HepG2 (cell line): ENCODE measurements at regions not wholly inside any gene's neighbourhood (a gene's known extent, or its start where the extent isn't known, plus 50 kb on each side); places are given as distances from the start of the nearest gene placed in this dataset.

Experiments used
- ATAC-seq: fragments of 200-7000 bp; cut with Tn5 transposase; 3 replicates; pipeline ENCODE4 v1.9.1; 2020; ENCODE audit warnings: mild to moderate bottlenecking, moderate library complexity
- BruUV-seq: library from RNA; stranded (reverse); fragments of 400-500 nt; replicated peaks from 2 replicates; lab custom pipeline; 2021; lab: Mats Ljungman, UMichigan
- CTCF ChIA-PET: fragments of 300-600 bp; formaldehyde crosslinking; extraction: SDS; loops from one replicate; lab custom pipeline; 2021; ENCODE audit warnings: low total read pairs, inconsistent platforms, low intra/inter-chr PET ratio; lab: Yijun Ruan, JAX
- POLR2A ChIA-PET: fragments of 350-600 bp; sonication (Branson Sonifier 250); formaldehyde crosslinking; loops from one replicate; lab custom pipeline; 2020; ENCODE audit warnings: antibody characterized with exemption, inconsistent platforms; lab: Yijun Ruan, JAX
- DNase-seq: peaks from one replicate; pipeline ENCODE4 v3.0.0-alpha.2; 2015; ENCODE audit warnings: low spot score
- FAIRE-seq: peaks from 3 replicates; lab custom pipeline; 2011; peaks lifted over from hg19 to GRCh38; lab: Jason Lieb, UNC
- H2AFZ ChIP-seq: one replicate; pipeline ENCODE4 v1.6.1; 2011; ENCODE audit warnings: low read length, inconsistent platforms
- H3K27ac ChIP-seq: fragments of 300-600 bp; 3 replicates; pipeline ENCODE4 v1.8.0; 2011; ENCODE audit warnings: mixed run types, mild to moderate bottlenecking, mixed read lengths, low read length, inconsistent platforms; ENCODE audit not compliant: insufficient read depth; ENCODE audit errors: extremely low read length
- H3K27me3 ChIP-seq, 2 experiments: fragments of 200-600 bp in 1 of 2; 2 replicates in 1 of 2; 3 replicates in 1 of 2; pipeline versions ENCODE4 v1.6.0 to v1.8.0; 2011; ENCODE audit warnings: low read length in 2 of 2, mild to moderate bottlenecking in 2 of 2, moderate library complexity in 2 of 2, inconsistent platforms in 1 of 2; ENCODE audit not compliant: insufficient read depth in 2 of 2, control insufficient read depth in 1 of 2
- H3K36me3 ChIP-seq, 2 experiments: fragments of 200-600 bp in 1 of 2; replicated peaks in 1 of 2; 2 replicates in 1 of 2; 3 replicates in 1 of 2; pipeline versions ENCODE4 v1.5.1 to v1.8.0; 2011; ENCODE audit warnings: low read length in 2 of 2, inconsistent platforms in 1 of 2; ENCODE audit not compliant: insufficient read depth in 2 of 2, control insufficient read depth in 1 of 2
- H3K4me1 ChIP-seq: 2 replicates; pipeline ENCODE4 v1.5.1; 2012; ENCODE audit warnings: low read length, inconsistent platforms; ENCODE audit not compliant: insufficient read depth
- H3K4me2 ChIP-seq: 2 replicates; pipeline ENCODE4 v1.6.0; 2011; ENCODE audit warnings: low read depth, low read length, inconsistent platforms
- H3K4me3 ChIP-seq, 3 experiments: fragments of 200-600 bp in 1 of 3; sonication (generic), shearing (Covaris generic) in 1 of 3; replicated peaks in 1 of 3; 2 replicates each; pipeline ENCODE4 v1.5.1; 2011 to 2016; ENCODE audit warnings: low read length in 3 of 3, inconsistent platforms in 2 of 3, low read depth in 2 of 3, mild to moderate bottlenecking in 2 of 3, control low read depth in 1 of 3, mixed read lengths in 1 of 3; ENCODE audit not compliant: insufficient read depth in 1 of 3
- H3K79me2 ChIP-seq: one replicate; pipeline ENCODE4 v1.6.1; 2011; ENCODE audit warnings: low read length, inconsistent platforms; ENCODE audit not compliant: insufficient read depth
- H3K9ac ChIP-seq: 2 replicates; pipeline ENCODE4 v1.6.0; 2011; ENCODE audit warnings: mild to moderate bottlenecking, low read depth, low read length, inconsistent platforms; ENCODE audit not compliant: insufficient read depth
- H3K9me3 ChIP-seq: 2 replicates; pipeline ENCODE4 v1.5.1; 2012; ENCODE audit warnings: mild to moderate bottlenecking, low read length
- H4K20me1 ChIP-seq: 2 replicates; pipeline ENCODE4 v1.6.0; 2011; ENCODE audit warnings: inconsistent platforms, mild to moderate bottlenecking, low read length, moderate library complexity; ENCODE audit not compliant: insufficient read depth
- ETV6 ChIP-seq: sonication (generic); formaldehyde crosslinking; conservative IDR thresholded peaks from 2 replicates; pipeline ENCODE4 v1.4.0; 2020; ENCODE audit warnings: missing genetic modification reagents
- FOXA1 ChIP-seq, 2 experiments: fragments of 450-650 bp in 1 of 2; sonication (generic) in 1 of 2; formaldehyde crosslinking in 1 of 2; IDR thresholded peaks; 2 replicates each; pipeline versions ENCODE4 v1.4.0 to v1.6.1; 2016 to 2020; ENCODE audit warnings: missing genetic modification reagents in 1 of 2
- HDAC1 ChIP-seq: sonication (generic); formaldehyde crosslinking; IDR thresholded peaks from 2 replicates; pipeline ENCODE4 v1.5.1; 2020; ENCODE audit warnings: mild to moderate bottlenecking, missing genetic modification reagents
- ISX ChIP-seq: sonication (generic); formaldehyde crosslinking; conservative IDR thresholded peaks from 2 replicates; pipeline ENCODE4 v1.5.0; 2020; ENCODE audit warnings: missing genetic modification reagents
- KLF6 ChIP-seq: IDR thresholded peaks from 2 replicates; pipeline ENCODE4 v1.8.0; 2016; ENCODE audit warnings: missing biosample characterization, missing genetic modification reagents
- MED8 ChIP-seq: sonication (generic); formaldehyde crosslinking; IDR thresholded peaks from 2 replicates; pipeline ENCODE4 v1.8.1; 2023; ENCODE audit warnings: mild to moderate bottlenecking, missing genetic modification reagents; ENCODE audit not compliant: insufficient replicate concordance
- PCBP2 ChIP-seq: fragments of 200-400 bp; formaldehyde crosslinking; optimal IDR thresholded peaks from 2 replicates; pipeline ENCODE3; 2018; ENCODE audit warnings: low read length, low read depth; ENCODE audit not compliant: poor library complexity, severe bottlenecking
- PITX1 ChIP-seq: sonication (generic); formaldehyde crosslinking; IDR thresholded peaks from 2 replicates; pipeline ENCODE4 v1.5.1; 2020; ENCODE audit warnings: mild to moderate bottlenecking, missing genetic modification reagents
- RBM39 ChIP-seq: fragments of 200-400 bp; formaldehyde crosslinking; IDR thresholded peaks from one replicate; pipeline ENCODE4 v1.6.1; 2018; ENCODE audit warnings: antibody characterized with exemption, mild to moderate bottlenecking, low read depth, low read length; ENCODE audit not compliant: poor library complexity, severe bottlenecking
- TARDBP ChIP-seq: sonication (generic); formaldehyde crosslinking; IDR thresholded peaks from 2 replicates; pipeline ENCODE4 v1.8.0; 2022; ENCODE audit warnings: mild to moderate bottlenecking, missing genetic modification reagents
- ZNF383 ChIP-seq: sonication (generic); formaldehyde crosslinking; IDR thresholded peaks from 2 replicates; pipeline ENCODE4 v1.4.0; 2020; ENCODE audit warnings: missing genetic modification reagents, mild to moderate bottlenecking, borderline replicate concordance
- ZNF547 ChIP-seq: sonication (generic); formaldehyde crosslinking; IDR thresholded peaks from 2 replicates; pipeline ENCODE4 v1.5.1; 2020; ENCODE audit warnings: mild to moderate bottlenecking, missing genetic modification reagents
- ZNF577 ChIP-seq: sonication (generic); formaldehyde crosslinking; IDR thresholded peaks from 2 replicates; pipeline ENCODE4 v1.4.0; 2020; ENCODE audit warnings: mild to moderate bottlenecking, low read depth, missing genetic modification reagents, borderline replicate concordance
- ZSCAN29 ChIP-seq: sonication (generic); formaldehyde crosslinking; conservative IDR thresholded peaks from 2 replicates; pipeline ENCODE4 v1.4.0; 2020; ENCODE audit warnings: mild to moderate bottlenecking, missing genetic modification reagents
- WGBS: methylation state at CpG from one replicate; pipeline ENCODE4 v1.1.6; 2017; ENCODE audit warnings: low lambda C conversion rate; 5-methylcytosine and 5-hydroxymethylcytosine counted together
- in situ Hi-C: cut with HindIII; loops from 2 replicates; pipeline ENCODE4 v1.10.0; 2017; ENCODE audit warnings: low pct_unique_long_range_greater_than_20kb; ENCODE audit not compliant: extremely low pct_ligation_motif_present
- intact Hi-C: fragments of 100-400 bp; cut with micrococcal nuclease; formaldehyde crosslinking; loops from one replicate; pipeline ENCODE4 v1.10.0; 2022; ENCODE audit not compliant: unreplicated experiment
- TF ChIP-seq, protein P1 (sequence below): sonication (generic); formaldehyde crosslinking; IDR thresholded peaks from 2 replicates; pipeline ENCODE4 v1.4.0; 2020; ENCODE audit warnings: missing genetic modification reagents

DNA sequence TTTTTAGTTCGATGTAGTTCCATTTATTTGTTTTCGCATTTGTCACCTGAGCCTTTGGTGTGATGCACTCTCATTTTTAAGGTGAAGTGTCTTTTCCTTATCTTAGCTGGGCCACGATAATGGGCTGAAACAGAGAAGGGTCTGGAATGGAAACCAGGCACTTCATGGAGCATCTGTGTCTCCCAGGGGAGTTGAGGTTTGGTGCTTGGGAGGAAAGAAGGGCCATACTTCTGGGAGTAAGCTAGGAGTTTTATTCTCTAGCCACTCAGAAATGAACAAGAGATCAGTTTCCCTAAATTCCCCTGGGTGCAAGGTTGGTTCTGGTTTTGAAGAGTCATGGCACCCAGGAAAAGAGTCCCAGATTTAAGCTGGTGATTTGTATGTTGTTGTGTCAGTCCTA is 179.4 kb upstream of the CXCR4 start:
- Histone ChIP-seq H3K9me3 (no peaks in the 10 kb centered on the region), H3K27ac (no peak overlapping the region), H2AFZ (no peak overlapping the region), H3K36me3 (no peaks in the 10 kb centered on the region), H3K4me2 (no peak overlapping the region), H3K27me3 (peaks cover 0 to 3% of the 10 kb centered on the region in 2 experiments; a peak in 1 of 5 replicates), H4K20me1 (no peaks in the 10 kb centered on the region), H3K4me1 (no peaks in the 10 kb centered on the region), H3K4me3 (no peak overlapping the region), H3K9ac (no peak overlapping the region), H3K79me2 (no peaks in the 10 kb centered on the region)
- in situ Hi-C loops = no loop called here
- CTCF ChIA-PET = no interaction called here
- 32% methylated on average over 3 of the region's 3 CpGs for WGBS
- TF ChIP-seq ETV6 (CRISPR knock-in tag) = no peak
- TF ChIP-seq PITX1 = no peak
- no peak for TF ChIP-seq ZNF577 (CRISPR knock-in tag)
- no peak for TF ChIP-seq PCBP2
- no peak for TF ChIP-seq ZSCAN29 (CRISPR knock-in tag)
- no peak for TF ChIP-seq RBM39
- no peak for TF ChIP-seq ISX (CRISPR knock-in tag)
- TF ChIP-seq HDAC1 (CRISPR knock-in tag) = no peak
- TF ChIP-seq TARDBP (CRISPR knock-in tag) = no peak
- intact Hi-C loops = no loop called here
- no TSS peak for BruUV-seq
- DNase-seq = no peak
- POLR2A ChIA-PET = no interaction called here
- ATAC-seq = no peak
- no peak for FAIRE-seq

DNA sequence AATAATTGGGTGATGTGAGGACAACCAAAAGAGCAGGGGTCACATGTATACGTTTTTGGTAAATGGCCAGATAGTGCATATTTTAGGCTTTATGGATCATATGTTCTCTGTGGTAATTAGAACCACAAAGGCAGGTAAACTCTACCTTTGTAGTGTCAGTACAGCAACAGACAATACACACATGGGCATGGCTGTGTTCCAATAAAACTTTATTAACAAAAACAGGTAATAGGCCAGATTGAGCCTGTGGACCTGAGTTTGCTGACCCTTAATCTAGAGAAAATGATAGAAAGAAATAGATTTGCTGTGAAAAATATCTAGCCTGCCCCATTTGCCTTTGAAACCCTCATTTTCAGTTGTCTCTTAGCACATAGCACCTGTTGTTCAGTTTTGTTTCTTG is 177.2 kb upstream of the CXCR4 start:
- no peak overlapping the region for H3K27ac ChIP-seq
- FAIRE-seq = no peak
- intact Hi-C loops = no loop called here
- H3K4me1 ChIP-seq = no peaks in the 10 kb centered on the region
- ChIA-PET CTCF (no interaction called here), POLR2A (no interaction called here)
- H3K4me2 ChIP-seq = no peak overlapping the region
- H3K4me3 ChIP-seq = no peak overlapping the region
- ATAC-seq = no peak
- WGBS = 4% methylated on average over 1 of the region's 1 CpG
- H3K9ac ChIP-seq = no peak overlapping the region
- no peak for DNase-seq
- no peaks in the 10 kb centered on the region for H3K79me2 ChIP-seq
- in situ Hi-C loops = no loop called here
- H4K20me1 ChIP-seq = no peaks in the 10 kb centered on the region
- no peak overlapping the region for H2AFZ ChIP-seq
- BruUV-seq = no TSS peak
- no peaks in the 10 kb centered on the region for H3K36me3 ChIP-seq
- no peaks in the 10 kb centered on the region; a peak in 1 of 5 replicates for H3K27me3 ChIP-seq
- no peaks in the 10 kb centered on the region for H3K9me3 ChIP-seq
- TF ChIP-seq ZNF383 (no peak), FOXA1 (IDR thresholded peaks at IDR 0.05) (no peak), FOXA1 (CRISPR knock-in tag; IDR thresholded peaks at IDR 0.05) (no peak), ZNF547 (no peak), MED8 (no peak), KLF6 (CRISPR knock-in tag) (no peak)
- TF ChIP-seq, protein P1, sequence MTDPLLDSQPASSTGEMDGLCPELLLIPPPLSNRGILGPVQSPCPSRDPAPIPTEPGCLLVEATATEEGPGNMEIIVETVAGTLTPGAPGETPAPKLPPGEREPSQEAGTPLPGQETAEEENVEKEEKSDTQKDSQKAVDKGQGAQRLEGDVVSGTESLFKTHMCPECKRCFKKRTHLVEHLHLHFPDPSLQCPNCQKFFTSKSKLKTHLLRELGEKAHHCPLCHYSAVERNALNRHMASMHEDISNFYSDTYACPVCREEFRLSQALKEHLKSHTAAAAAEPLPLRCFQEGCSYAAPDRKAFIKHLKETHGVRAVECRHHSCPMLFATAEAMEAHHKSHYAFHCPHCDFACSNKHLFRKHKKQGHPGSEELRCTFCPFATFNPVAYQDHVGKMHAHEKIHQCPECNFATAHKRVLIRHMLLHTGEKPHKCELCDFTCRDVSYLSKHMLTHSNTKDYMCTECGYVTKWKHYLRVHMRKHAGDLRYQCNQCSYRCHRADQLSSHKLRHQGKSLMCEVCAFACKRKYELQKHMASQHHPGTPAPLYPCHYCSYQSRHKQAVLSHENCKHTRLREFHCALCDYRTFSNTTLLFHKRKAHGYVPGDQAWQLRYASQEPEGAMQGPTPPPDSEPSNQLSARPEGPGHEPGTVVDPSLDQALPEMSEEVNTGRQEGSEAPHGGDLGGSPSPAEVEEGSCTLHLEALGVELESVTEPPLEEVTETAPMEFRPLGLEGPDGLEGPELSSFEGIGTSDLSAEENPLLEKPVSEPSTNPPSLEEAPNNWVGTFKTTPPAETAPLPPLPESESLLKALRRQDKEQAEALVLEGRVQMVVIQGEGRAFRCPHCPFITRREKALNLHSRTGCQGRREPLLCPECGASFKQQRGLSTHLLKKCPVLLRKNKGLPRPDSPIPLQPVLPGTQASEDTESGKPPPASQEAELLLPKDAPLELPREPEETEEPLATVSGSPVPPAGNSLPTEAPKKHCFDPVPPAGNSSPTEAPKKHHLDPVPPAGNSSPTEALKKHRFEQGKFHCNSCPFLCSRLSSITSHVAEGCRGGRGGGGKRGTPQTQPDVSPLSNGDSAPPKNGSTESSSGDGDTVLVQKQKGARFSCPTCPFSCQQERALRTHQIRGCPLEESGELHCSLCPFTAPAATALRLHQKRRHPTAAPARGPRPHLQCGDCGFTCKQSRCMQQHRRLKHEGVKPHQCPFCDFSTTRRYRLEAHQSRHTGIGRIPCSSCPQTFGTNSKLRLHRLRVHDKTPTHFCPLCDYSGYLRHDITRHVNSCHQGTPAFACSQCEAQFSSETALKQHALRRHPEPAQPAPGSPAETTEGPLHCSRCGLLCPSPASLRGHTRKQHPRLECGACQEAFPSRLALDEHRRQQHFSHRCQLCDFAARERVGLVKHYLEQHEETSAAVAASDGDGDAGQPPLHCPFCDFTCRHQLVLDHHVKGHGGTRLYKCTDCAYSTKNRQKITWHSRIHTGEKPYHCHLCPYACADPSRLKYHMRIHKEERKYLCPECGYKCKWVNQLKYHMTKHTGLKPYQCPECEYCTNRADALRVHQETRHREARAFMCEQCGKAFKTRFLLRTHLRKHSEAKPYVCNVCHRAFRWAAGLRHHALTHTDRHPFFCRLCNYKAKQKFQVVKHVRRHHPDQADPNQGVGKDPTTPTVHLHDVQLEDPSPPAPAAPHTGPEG (CRISPR knock-in tag) = no peak
